HG03558 (cell line): ENCODE measurements at regions not wholly inside any gene's neighbourhood (a gene's known extent, or its start where the extent isn't known, plus 50 kb on each side); places are given as distances from the start of the nearest gene placed in this dataset.

ENCODE experiments used
- ATAC-seq: cut with Tn5 transposase; IDR thresholded peaks from one replicate; pipeline ENCODE4 v1.9.1; 2021; ENCODE audit warnings: moderate number of reproducible peaks; ENCODE audit not compliant: unreplicated experiment; ENCODE audit errors: extremely low read depth

DNA sequence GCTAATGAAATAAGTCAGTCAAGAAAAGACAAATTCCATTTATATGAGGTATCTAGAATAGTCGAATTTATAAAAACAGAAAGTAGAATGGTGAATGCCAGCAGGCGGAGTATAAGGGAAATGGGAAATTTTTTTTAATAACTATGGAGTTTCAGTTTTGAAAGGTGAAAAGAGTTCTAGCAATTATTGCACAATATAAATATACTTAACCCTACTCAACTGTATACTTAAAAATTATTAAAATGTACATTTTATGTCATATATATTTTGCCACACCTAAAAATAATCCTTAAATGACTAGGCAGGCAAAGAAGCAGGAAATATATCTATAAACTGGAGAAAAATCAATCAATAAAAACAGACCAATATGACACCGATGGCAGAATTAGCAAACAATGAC, 196.5 kb upstream of the UBASH3B start:
- ATAC-seq, result no peak

DNA sequence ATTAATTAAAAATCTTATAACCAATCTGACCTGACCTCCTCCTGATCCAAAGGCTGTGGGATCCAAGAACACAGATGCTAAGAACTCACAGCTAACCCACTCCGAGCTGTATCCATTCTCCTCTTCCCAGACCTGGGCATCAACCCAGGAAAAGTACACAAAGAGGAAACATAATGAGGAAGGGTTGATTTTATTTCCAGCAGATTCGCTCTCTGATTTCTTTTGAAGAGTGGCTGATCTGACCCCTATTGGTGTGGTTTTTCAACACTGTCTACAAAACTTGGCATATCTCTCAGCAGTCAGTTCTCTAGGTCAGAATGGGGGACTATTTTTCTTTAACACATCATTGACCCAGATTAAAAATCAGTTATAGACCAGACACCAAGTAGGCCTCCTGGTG, 201.9 kb upstream of the UBASH3B start:
- no peak for ATAC-seq

DNA sequence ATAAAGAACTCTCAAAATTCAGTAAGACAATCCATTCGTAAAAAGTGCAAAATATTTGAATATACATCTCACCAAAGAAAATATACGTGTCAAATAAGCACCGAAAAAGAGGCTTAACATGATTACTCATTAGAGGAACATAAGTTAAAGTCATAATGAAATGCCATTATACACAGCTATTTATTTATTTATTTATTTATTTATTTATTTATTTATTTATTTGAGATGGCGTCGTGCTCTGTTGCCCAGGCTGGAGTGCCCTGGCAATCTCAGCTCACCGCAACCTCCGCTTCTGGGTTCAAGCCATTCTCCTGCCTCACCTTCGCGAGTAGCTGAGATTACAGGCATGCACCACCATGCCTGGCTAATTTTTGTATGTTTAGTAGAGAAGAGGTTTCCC, 203.6 kb upstream of the UBASH3B start:
- ATAC-seq, result no peak

DNA sequence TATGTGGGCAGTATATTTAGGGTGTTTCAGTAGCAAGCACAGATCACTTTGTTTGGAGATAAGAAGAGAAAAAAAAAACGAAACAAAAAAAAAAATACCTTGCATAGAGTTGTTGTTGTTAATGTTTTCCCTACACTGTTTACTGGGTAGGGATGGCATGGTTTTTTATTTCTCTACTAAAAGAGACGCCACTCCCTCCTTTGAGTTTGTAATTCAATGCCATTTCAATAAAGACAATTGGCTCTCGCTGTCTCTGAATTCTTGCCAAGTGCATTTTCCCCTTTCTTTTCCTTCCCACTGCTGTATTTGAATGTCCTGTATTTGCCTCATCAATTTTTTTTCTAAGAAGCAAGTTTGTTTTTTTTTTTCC, 213.9 kb upstream of the UBASH3B start:
- ATAC-seq, result no peak

DNA sequence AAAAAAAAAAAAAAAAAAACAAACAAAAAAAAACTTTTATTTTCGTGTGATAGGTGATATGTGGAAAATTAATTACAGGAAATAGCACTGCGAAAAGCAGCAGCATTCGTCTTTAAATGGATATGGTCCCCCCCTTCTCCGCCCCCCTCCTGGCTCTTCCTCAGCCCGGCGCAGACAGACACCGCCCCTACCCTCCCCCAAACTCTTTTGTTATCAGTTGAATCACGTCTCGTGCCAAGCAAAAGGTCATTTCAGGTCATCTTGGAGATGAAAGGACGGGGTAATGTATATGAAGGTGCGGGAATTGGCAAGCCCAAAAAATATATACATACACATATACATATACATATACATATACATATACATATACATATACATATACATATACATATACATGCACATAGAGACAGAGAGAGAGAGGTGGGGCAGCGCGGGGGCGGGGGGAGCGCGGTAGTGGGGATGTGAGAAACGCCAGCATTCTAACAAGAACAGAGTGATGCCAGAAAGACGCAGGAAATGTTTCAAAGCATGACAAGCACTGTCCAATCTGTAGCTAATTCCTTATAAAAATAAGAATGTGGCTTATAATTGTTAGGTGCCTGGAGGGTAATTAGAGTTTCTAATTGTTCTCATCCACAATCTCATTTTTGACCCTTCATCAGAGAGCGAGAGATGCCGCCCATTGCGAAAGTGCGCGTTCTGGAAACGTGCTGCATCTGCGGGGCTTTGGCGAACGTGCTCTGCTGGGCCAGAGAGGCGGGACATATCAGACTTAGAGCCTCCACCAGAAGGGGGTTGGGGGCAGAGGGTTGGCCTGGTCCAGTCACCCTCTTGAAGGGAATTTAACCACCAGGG, 214.5 kb upstream of the UBASH3B start:
- no peak for ATAC-seq

DNA sequence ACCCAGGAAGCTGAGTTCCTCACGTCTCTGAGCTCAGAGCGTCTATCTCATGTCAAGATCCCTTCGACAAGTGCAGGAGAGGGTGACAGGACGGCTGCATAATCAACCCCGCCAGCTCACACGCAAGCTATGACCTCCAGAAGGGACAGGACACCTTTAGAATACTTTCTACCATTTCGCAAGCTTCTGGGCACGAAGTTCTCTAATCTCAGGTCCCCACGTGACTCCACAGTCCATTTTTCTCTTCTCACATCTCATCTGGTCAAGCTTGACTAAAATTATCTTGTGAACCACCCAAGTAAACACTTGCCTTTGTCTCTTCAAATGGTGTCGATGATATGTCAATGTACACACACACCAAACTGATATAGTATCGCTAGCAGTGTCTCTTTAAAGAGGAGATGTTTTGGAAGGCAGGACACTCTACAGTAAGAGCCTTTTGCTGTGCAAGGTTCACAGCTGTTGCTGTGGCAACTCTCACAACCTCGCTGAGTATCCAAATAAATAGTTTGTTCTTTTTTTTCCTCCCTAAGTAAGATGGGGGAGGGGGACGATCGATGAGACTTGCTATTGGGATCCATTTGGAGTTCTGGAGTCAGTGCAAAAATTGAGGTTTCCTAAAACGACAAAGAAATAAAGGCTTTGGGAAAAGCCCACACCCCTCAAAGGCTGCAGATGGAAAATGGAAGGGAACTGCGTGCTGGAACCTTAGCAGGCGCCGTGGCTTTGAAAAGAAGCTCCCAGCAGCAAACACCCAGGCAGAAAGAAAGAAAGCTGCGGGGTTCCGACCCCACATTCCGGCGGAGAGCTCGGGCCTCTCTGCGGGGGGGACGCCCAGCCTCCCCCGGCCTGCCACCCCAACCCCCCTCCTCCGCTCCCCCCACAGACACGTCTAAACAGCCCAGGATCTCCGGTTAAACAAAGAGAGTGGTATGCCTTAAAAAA, 215.4 kb upstream of the UBASH3B start:
- ATAC-seq, result no peak

DNA sequence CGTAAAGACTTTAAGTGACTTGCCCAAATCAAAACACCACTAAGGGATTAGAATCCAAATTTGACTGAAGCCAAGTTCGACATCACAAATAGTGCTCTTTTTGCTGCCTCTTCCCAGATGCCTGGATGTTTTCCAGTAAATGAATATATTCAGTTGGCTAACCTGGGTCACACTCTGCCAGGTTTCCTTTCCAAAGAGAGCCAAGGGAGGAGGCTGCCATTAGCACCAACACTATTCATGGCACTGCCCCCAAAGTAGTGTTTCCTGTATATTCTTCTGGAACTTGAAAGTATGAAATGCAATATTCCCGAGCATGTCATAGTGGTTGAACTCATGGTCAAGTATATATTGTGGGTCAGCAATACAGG, 219.3 kb upstream of the UBASH3B start:
- no peak for ATAC-seq

DNA sequence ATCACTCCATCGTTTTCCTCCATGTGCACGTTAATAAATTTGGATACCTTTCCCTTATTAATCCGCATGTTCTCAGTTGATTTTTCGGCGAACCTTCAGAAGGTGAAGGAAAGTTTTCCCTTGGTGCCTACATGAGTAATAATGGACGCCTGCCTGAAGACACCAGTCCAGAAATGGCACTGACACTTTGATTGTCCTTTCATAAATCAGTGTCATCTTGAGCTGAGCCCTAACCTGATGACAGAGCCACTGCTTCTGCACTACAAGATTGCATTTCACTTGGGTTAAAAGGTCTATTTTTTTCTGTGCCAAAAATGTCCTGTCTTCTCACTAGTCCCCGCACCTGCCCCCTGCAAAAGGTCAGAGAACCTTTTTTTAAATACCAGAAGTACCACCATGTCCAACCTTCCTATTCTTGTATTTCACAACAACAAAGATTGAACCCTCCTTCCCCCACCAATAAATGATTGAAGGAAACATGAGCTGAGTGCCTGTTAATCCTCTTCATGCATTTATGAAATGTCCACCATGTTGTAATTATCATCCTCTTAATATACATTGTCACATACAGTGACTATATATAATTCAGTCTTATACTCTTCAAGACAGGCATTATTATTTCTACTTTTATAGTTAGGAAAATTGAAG, 219.9 kb upstream of the UBASH3B start:
- no peak for ATAC-seq

DNA sequence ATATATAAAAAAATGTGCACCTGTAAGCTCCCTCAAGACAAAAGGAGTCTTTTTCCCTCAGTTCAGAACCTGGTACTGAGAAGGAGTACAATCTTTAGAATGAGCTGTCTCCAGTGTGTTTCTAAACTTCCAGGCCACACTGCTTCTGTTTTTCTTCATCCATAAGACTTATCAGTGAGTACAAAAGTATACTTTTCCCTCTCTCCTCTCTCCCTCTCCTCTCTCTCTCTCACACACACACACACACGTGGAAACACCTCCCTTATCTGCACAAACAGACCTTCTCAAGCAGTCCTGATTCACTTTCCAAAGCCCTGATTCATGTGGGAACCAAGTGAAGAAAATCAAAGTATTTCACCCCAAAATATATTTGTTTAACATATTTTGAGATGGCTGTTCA, 220.7 kb upstream of the UBASH3B start:
- ATAC-seq, result no peak

DNA sequence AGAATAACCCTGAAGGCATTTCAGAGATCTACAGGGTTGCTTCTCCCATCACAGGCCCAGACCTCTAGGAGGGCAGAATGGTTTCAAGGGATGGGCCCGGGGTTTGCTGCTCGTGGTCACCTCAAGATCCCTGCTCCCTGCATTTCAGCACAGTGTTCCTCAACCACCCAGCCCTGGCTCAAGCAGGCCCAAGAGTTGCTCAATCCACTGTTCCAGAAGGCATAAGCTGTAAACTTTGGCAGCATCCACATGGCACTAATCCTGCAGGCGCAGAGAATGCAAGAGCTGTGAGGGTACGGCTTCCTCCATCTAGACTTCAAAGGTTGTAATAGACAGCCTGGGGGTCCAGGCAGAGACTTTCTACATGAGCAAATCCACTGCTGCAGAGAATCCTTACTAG, 225.0 kb upstream of the UBASH3B start:
- ATAC-seq, result no peak

DNA sequence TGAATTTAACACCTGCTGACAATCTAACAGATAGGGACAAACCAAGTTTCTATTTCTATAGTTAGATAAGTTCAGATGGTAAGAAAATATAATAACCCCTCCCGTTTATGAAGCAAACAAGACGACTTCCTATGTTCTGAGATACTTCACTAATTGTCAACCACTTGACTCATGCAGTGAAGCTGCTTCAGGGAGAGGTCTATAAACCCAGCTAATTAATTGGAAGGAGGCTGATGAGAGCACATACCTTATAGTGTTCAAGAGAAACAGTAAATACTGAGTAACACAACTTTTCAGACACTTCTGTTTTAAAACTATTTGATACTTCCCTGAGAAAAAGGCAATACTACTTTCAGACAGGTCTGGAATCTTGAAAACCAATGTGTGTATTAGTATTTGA, 229.4 kb upstream of the UBASH3B start:
- no peak for ATAC-seq

DNA sequence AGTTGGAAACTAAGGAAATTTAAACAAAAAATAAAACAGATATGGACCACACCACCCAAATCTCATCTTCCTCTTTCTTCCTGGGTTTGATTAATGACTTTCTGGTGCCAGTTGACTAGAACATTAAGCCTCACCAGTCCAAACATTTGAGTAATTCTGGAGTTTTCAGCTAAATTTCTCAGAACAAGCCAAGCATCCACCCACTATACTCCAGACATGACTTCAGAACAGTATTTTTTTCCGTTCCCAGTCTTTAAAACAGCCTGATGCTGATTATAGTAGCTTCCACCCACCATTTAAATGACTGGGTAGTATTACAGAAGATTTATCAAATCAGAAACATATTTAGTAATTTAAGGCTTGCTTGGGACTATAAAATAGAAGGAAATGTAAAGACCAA, 230.9 kb upstream of the UBASH3B start:
- no peak for ATAC-seq

DNA sequence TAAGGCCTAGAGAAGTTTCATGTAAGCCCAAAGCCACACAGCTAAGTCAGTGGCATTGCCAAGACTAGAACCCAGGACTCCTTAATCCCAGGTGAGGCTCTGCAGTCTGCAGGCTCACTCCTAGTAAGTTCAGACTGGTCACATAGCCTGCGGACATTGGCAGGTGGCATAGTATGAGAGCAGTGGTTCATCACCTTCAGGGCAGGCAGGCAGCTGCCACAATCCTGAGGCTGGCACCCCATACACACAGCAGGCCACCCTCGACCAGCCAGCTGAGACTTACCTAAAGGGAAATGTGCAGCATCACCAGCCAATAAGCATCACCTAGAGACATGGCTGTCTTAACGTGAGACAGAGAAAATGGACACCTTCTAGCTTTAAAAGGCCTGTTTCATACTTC, 231.6 kb upstream of the UBASH3B start:
- no peak for ATAC-seq

DNA sequence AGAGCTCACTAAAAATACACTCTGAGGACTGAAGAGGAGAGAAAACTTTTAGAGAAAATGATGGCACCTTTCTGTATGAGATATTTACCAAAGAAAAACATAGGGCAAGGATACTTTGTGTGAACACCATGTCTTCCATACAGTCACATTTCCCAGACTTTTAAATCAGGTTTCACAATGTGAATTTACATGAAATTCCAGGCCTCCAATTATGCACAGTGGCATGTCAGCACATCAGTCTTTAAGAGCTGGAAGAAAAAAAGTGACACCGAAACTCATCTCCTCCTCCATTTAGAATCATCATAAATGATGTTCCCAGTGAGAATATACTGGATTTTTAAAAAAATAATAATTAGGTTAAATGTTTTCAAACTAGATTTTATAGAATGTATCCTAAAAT, 232.2 kb upstream of the UBASH3B start:
- no peak for ATAC-seq

DNA sequence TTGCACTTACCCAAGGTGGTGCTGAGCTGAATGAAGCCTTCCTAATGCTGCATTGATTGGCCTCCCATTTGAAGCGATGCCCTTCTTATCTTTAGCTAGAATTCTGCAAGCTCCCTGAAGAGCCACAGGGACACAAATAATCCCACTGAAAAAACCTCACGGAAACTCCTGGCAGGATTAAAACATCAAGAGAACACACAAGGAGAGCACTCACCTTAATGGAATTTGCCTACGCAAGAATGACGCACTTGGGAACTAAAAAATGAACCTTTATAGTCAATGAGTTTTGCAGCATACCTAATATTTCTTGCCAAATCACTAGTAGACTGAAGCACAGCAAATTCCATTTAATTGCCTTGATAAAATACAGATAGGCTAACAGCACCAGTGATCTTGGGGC, 232.8 kb upstream of the UBASH3B start:
- no peak for ATAC-seq

DNA sequence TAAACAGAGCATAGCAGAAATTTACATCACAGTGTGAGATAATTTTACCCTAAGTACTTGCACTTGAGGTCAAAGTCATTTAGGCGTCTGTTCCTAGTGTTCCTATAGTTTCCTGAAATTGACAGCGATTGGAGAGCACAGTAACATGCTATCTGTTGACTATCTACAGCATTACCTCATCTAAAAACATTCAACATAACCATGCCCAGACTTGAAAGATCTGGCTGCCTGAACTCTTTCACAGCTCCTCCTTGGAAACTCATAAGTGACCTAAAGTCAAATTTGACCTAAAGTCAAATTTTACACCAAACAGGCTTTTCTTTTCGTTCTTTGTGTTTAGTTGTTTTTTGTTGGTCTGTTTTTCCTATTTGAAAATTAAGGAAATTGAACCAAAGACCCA, 233.8 kb upstream of the UBASH3B start:
- no peak for ATAC-seq

DNA sequence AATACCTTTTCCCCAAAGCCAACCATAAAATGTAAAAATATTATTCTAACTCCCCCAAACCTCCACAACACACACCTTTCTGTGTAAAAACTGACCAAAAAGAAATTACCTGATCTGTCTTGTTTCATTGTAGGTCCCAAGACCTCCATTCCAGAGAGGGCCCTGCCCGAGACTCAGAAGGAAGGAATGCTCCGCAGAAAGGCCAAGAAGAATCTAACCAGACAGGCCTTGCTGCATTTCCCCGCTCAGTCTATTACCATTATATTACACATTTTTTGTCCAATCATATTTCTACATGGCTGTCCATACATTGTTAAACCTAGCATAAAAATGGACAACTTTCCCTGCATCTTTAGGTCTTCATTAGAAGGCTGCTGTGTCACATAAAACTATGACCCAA, 237.5 kb upstream of the UBASH3B start:
- ATAC-seq, result no peak

DNA sequence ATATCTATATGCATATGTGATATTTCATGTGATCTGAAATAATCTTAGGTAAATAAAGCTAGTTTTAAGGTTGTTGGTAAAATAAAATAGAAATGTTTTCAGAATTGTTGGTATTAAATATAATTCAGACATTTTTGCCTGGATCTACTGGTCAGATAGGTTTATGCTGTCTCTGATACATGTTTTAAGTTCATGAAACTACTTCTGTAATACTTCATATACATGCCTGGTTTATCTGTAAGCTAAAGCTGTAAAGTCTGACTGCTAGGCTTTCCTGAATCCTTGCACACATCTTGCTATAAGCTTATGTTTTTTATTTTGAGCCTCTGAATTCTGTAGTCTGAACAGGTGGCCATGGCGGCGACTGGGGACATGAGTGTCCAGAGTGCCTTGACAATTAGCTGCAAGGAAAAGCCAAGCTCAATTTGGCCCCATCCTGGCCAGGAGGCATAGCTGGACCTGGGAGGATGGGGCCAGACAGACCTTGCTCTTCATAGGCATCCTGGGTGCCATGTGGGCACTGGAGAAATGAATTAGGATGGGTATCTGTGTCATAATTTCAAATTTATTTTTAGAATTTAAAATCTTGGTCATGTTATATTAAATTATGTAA, 241.0 kb upstream of the UBASH3B start:
- no peak for ATAC-seq

DNA sequence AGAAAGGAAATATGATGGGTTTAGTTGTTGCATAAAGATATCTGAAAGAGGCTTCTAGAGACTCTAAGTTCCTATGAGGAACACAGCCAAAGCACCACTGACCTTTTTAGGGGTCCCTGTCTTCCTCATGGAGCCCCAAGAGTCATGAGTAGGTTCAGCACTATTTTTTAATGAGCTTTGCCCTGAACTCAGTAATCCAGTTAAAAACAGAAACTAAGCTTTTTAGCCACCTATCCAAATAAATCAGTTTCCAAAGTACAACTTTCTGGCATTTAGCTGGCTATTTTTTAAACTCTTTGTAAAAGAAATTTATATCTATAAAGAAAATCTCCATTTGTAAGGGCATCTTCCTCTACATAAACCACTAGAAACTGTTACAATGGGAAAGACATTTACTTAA, 241.8 kb upstream of the UBASH3B start:
- no peak for ATAC-seq

DNA sequence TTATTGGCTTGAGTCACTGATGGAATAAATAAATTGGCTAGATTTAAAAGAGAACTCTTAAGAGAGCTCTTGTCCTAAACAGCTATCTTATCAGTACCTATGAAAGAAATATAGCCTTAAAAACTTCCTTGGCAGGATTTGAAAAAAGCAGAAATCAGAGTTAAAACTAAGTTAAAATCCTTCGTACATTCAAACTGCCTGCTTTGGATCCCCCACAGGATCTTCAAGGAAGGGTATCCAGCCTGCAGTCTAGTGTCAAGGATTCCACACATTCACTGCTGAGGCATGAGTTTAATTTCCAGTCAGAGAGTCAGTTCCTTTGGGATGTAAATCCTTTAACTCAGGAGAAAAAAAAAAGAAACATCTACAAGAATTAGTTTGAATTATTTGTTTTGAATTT, 242.9 kb upstream of the UBASH3B start:
- no peak for ATAC-seq

DNA sequence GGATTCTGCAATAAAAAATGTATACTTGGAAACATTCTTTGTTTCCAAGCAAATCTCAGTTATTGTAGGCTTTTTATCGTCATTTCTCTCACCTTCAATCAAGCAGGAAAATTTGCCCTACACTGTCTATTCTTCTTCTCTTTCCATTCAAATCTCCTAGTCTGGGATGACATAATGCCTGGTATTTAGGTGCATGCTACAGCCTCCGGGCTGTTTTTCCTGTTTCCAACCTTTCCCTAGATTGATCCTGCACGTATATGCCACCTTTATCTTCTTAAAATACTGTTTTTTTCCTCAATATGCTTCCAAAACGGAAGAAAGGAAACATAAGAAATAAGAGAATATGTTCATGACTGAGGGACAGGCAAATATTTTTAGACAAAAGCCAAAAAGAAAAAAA, 249.1 kb upstream of the UBASH3B start:
- no peak for ATAC-seq
